H1 (cell line): ENCODE measurements at regions not wholly inside any gene's neighbourhood (a gene's known extent, or its start where the extent isn't known, plus 50 kb on each side); places are given as distances from the start of the nearest gene placed in this dataset.

ENCODE experiments used
- CTCF ChIA-PET: fragments of 300-600 bp; sonication (Branson Sonifier 250); formaldehyde crosslinking; loops from one replicate; lab custom pipeline; 2021; ENCODE audit not compliant: partially characterized antibody; lab: Charles Lee
- POLR2A ChIA-PET: fragments of 300-600 bp; sonication (Branson Sonifier 250); formaldehyde crosslinking; loops from one replicate; lab custom pipeline; 2021; ENCODE audit warnings: inconsistent platforms; ENCODE audit not compliant: partially characterized antibody; lab: Charles Lee
- DNase-seq, 2 experiments: peaks; one replicate each; pipeline versions ENCODE4 v3.0.0 to v3.0.0-alpha.2; 2010 to 2022; ENCODE audit warnings: low spot score in 2 of 2, low read depth in 1 of 2, mixed read lengths in 1 of 2
- FAIRE-seq: peaks from 2 replicates; lab custom pipeline; 2011; peaks lifted over from hg19 to GRCh38; lab: Jason Lieb, UNC
- H2AFZ ChIP-seq: 2 replicates; pipeline ENCODE4 v1.8.1; 2012; ENCODE audit warnings: low read length, inconsistent platforms
- H2AK5ac ChIP-seq: 2 replicates; pipeline ENCODE4 v1.6.1; 2013; ENCODE audit warnings: low read depth, low read length
- H2BK120ac ChIP-seq: replicated peaks from 2 replicates; pipeline ENCODE3; 2013; ENCODE audit warnings: low read depth, low read length, inconsistent platforms
- H2BK12ac ChIP-seq: 2 replicates; pipeline ENCODE4 v1.6.1; 2013; ENCODE audit warnings: low read depth, low read length
- H2BK15ac ChIP-seq: 2 replicates; pipeline ENCODE4 v1.6.1; 2013; ENCODE audit warnings: low read length
- H2BK20ac ChIP-seq: 2 replicates; pipeline ENCODE4 v1.6.1; 2013; ENCODE audit warnings: low read length
- H2BK5ac ChIP-seq: 2 replicates; pipeline ENCODE4 v1.6.1; 2013; ENCODE audit warnings: low read depth, low read length
- H3K14ac ChIP-seq: 2 replicates; pipeline ENCODE4 v1.6.1; 2013; ENCODE audit warnings: inconsistent platforms; ENCODE audit not compliant: insufficient read length
- H3K18ac ChIP-seq: 2 replicates; pipeline ENCODE4 v1.6.1; 2013; ENCODE audit warnings: low read length; ENCODE audit errors: extremely low read depth
- H3K23ac ChIP-seq: 2 replicates; pipeline ENCODE4 v1.6.1; 2013; ENCODE audit warnings: inconsistent platforms; ENCODE audit not compliant: insufficient read length
- H3K23me2 ChIP-seq: 2 replicates; pipeline ENCODE4 v1.6.1; 2013; ENCODE audit warnings: low read depth, low read length
- H3K27ac ChIP-seq: 2 replicates; pipeline ENCODE4 v1.6.1; 2011; ENCODE audit warnings: low read depth, low read length, inconsistent platforms
- H3K27me3 ChIP-seq, 4 experiments: replicated peaks in 1 of 4; 1 replicate in 1 of 4; 2 replicates in 3 of 4; pipeline versions ENCODE4 v1.6.1 to v1.8.1; 2011 to 2013; ENCODE audit warnings: low read length in 3 of 4, mild to moderate bottlenecking in 3 of 4, inconsistent platforms in 2 of 4, mixed read lengths in 2 of 4, moderate library complexity in 1 of 4; ENCODE audit not compliant: control insufficient read depth in 3 of 4, insufficient read depth in 3 of 4; ENCODE audit errors: extremely low read depth in 1 of 4
- H3K36me3 ChIP-seq, 4 experiments: 2 replicates each; pipeline versions ENCODE4 v1.6.1 to v1.8.1; 2011 to 2013; ENCODE audit warnings: mild to moderate bottlenecking in 4 of 4, low read length in 3 of 4, moderate library complexity in 2 of 4, control low read depth in 1 of 4, inconsistent platforms in 1 of 4; ENCODE audit not compliant: insufficient read depth in 4 of 4, control insufficient read depth in 2 of 4
- H3K4ac ChIP-seq: replicated peaks from 2 replicates; pipeline ENCODE3; 2013; ENCODE audit warnings: low read length, low read depth, mixed read lengths, inconsistent platforms; ENCODE audit not compliant: insufficient read length
- H3K4me1 ChIP-seq, 4 experiments: replicated peaks in 1 of 4; 1 replicate in 1 of 4; 2 replicates in 3 of 4; pipeline versions ENCODE4 v1.6.1 to v1.8.1; 2011 to 2013; ENCODE audit warnings: low read length in 3 of 4, inconsistent platforms in 2 of 4, mixed read lengths in 1 of 4; ENCODE audit not compliant: insufficient read depth in 4 of 4, control insufficient read depth in 3 of 4
- H3K4me2 ChIP-seq, 2 experiments: 2 replicates each; pipeline versions ENCODE4 v1.6.1 to v1.8.1; 2011 to 2013; ENCODE audit warnings: low read depth in 2 of 2, low read length in 2 of 2, control low read depth in 1 of 2, inconsistent platforms in 1 of 2, mild to moderate bottlenecking in 1 of 2; ENCODE audit not compliant: insufficient read depth in 1 of 2
- H3K4me3 ChIP-seq, 4 experiments: fragments of 200-600, 300-600 bp in 1 of 4; sonication (generic), shearing (Covaris generic), sonication (Bioruptor Twin) in 1 of 4; 2 replicates each; pipeline versions ENCODE4 v1.5.1 to v1.8.1; 2011 to 2016; ENCODE audit warnings: low read length in 4 of 4, low read depth in 3 of 4, control low read depth in 2 of 4, inconsistent platforms in 2 of 4, mild to moderate bottlenecking in 2 of 4, mixed read lengths in 1 of 4, moderate library complexity in 1 of 4; ENCODE audit not compliant: insufficient read depth in 2 of 4; ENCODE audit errors: extremely low read depth in 1 of 4
- H3K56ac ChIP-seq: replicated peaks from 2 replicates; pipeline ENCODE3; 2013; ENCODE audit warnings: low read depth, mild to moderate bottlenecking, mixed read lengths, low read length, inconsistent platforms; ENCODE audit not compliant: insufficient read length
- H3K79me1 ChIP-seq: 2 replicates; pipeline ENCODE4 v1.6.1; 2013; ENCODE audit warnings: low read depth, low read length, control low read depth
- H3K79me2 ChIP-seq, 2 experiments: 2 replicates each; pipeline versions ENCODE4 v1.6.1 to v1.8.1; 2012 to 2013; ENCODE audit warnings: low read length in 2 of 2, mild to moderate bottlenecking in 2 of 2, inconsistent platforms in 1 of 2; ENCODE audit not compliant: insufficient read depth in 2 of 2, control insufficient read depth in 1 of 2
- H3K9ac ChIP-seq, 4 experiments: replicated peaks in 1 of 4; 1 replicate in 1 of 4; 2 replicates in 3 of 4; pipeline versions ENCODE4 v1.6.1 to v1.8.1; 2011 to 2013; ENCODE audit warnings: low read depth in 3 of 4, low read length in 3 of 4, control low read depth in 2 of 4, mild to moderate bottlenecking in 2 of 4, moderate library complexity in 2 of 4, inconsistent platforms in 1 of 4; ENCODE audit errors: extremely low read depth in 1 of 4
- H3K9me3 ChIP-seq, 2 experiments: 2 replicates each; pipeline versions ENCODE4 v1.6.1 to v1.8.1; 2012 to 2013; ENCODE audit warnings: mild to moderate bottlenecking in 2 of 2, moderate library complexity in 2 of 2, control low read depth in 1 of 2, inconsistent platforms in 1 of 2, low read depth in 1 of 2, low read length in 1 of 2, mixed read lengths in 1 of 2; ENCODE audit not compliant: insufficient read depth in 2 of 2
- H4K20me1 ChIP-seq, 2 experiments: replicated peaks in 1 of 2; 2 replicates each; pipeline versions ENCODE3 to v1.8.1; 2011 to 2013; ENCODE audit warnings: inconsistent platforms in 2 of 2, low read length in 2 of 2, mild to moderate bottlenecking in 1 of 2; ENCODE audit not compliant: insufficient read depth in 2 of 2, control insufficient read depth in 1 of 2
- H4K5ac ChIP-seq: 2 replicates; pipeline ENCODE4 v1.6.1; 2013; ENCODE audit warnings: low read length, low read depth, mixed read lengths, inconsistent platforms; ENCODE audit not compliant: insufficient read length
- H4K8ac ChIP-seq: 2 replicates; pipeline ENCODE4 v1.8.0; 2013; ENCODE audit warnings: mild to moderate bottlenecking, moderate library complexity, low read length, inconsistent platforms; ENCODE audit not compliant: insufficient read depth; ENCODE audit errors: extremely low read depth
- H4K91ac ChIP-seq: replicated peaks from 2 replicates; pipeline ENCODE3; 2013; ENCODE audit warnings: low read length, mixed read lengths, inconsistent platforms; ENCODE audit not compliant: insufficient read length
- CBX5 ChIP-seq: fragments of 300-800, 300-1000 bp; sonication (generic); IDR thresholded peaks from 2 replicates; pipeline ENCODE4 v1.7.1; 2016; ENCODE audit warnings: antibody characterized with exemption, low read length, low read depth
- CBX8 ChIP-seq: fragments of 300-800, 300-1000 bp; sonication (generic); IDR thresholded peaks from 2 replicates; pipeline ENCODE4 v1.7.1; 2016; ENCODE audit warnings: low read depth, low read length, borderline replicate concordance
- CEBPB ChIP-seq: IDR thresholded peaks from 2 replicates; pipeline ENCODE4 v1.6.1; 2012; ENCODE audit warnings: low read depth, low read length
- CHD2 ChIP-seq: IDR thresholded peaks from 2 replicates; pipeline ENCODE4 v1.6.1; 2012; ENCODE audit warnings: low read length, improper control_type of control experiment
- GTF2F1 ChIP-seq: IDR thresholded peaks from 2 replicates; pipeline ENCODE4 v1.6.1; 2012; ENCODE audit warnings: low read depth, low read length, improper control_type of control experiment, borderline replicate concordance
- JUN ChIP-seq: IDR thresholded peaks from 2 replicates; pipeline ENCODE4 v1.6.1; 2011; ENCODE audit warnings: low read depth, mild to moderate bottlenecking, improper control_type of control experiment, low read length
- KDM4A ChIP-seq: IDR thresholded peaks from one replicate; pipeline ENCODE4 v1.7.1; 2012; ENCODE audit warnings: low read depth, mild to moderate bottlenecking, moderate library complexity, low read length, inconsistent platforms; ENCODE audit not compliant: severe bottlenecking
- POLR2AphosphoS5 ChIP-seq: IDR thresholded peaks from 2 replicates; pipeline ENCODE4 v1.6.1; 2011; ENCODE audit warnings: low read depth, low read length
- RXRA ChIP-seq: IDR thresholded peaks from 2 replicates; pipeline ENCODE4 v1.6.1; 2011; ENCODE audit warnings: low read depth, mild to moderate bottlenecking, low read length, moderate library complexity; ENCODE audit not compliant: insufficient read depth
- SIX5 ChIP-seq: IDR thresholded peaks from 2 replicates; pipeline ENCODE4 v1.6.1; 2011; ENCODE audit warnings: mild to moderate bottlenecking, low read depth, low read length
- USF2 ChIP-seq: IDR thresholded peaks from 2 replicates; pipeline ENCODE4 v1.6.1; 2011; ENCODE audit warnings: low read length, improper control_type of control experiment
- WGBS, 2 experiments: shearing (Covaris generic) in 1 of 2; methylation state at CpG; one replicate each; pipeline versions ENCODE4 v1.1.6 to v1.1.7; 2013 to 2015; ENCODE audit warnings: low lambda C conversion rate in 2 of 2, mixed read lengths in 2 of 2, inconsistent platforms in 1 of 2, low coverage in 1 of 2, missing lambda C conversion rate in 1 of 2; ENCODE audit not compliant: insufficient replicate concordance in 2 of 2, insufficient coverage in 1 of 2, insufficient read length in 1 of 2; ENCODE audit errors: extremely low coverage in 1 of 2, missing lambda C conversion rate in 1 of 2; 5-methylcytosine and 5-hydroxymethylcytosine counted together
- TF ChIP-seq, protein P1 (sequence below): IDR thresholded peaks from 2 replicates; pipeline ENCODE4 v1.6.1; 2012; ENCODE audit warnings: low read length, inconsistent platforms

DNA sequence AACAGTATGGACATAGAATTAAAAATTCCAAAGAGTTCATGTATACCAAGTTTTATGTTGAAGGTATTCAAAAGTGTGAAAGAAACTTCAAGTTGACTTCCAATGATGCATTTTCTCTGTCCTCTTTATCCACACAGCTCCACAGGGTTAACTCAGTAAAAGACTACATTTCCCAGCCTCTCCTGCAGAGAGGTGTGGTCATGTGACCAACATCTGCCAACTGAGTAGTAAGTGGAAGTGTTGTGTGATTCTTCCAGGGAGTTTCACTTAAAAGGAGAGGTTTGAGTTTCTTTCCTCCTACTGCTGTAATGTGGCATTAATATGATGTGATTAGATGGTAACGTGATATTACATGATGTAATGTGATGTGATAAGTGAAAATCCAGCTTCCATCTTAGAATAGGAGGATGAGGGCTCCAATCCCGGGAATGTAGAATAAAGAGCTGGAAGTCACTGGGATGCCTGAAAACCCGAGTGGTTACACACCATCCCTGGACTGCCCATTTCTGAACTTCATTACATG, 280.6 kb downstream of the ARRDC4 start:
- H3K56ac ChIP-seq = no peak overlapping the region
- DNase-seq (no peak), FAIRE-seq (peak; percentile 88)
- no peaks in the 10 kb centered on the region for H3K79me2 ChIP-seq
- H3K23me2 ChIP-seq = no peaks in the 10 kb centered on the region
- ChIA-PET CTCF (interaction anchor here (0.6 to 0.9 kb wide), 3 partner anchors 181 to 1884 kb away, joined by 3 read pairs; no protein-coding TSS in a partner anchor), POLR2A (no interaction called here)
- no peak overlapping the region for H3K14ac ChIP-seq
- H3K9me3 ChIP-seq = no peaks in the 10 kb centered on the region
- no peaks in the 10 kb centered on the region for H3K4me1 ChIP-seq
- WGBS, 2 experiments = 89% methylated on average over 3 of the region's 3 CpGs; no CpG with 5 or more reads in 1 of the 2 experiments
- H2BK120ac ChIP-seq = no peak overlapping the region
- no peak overlapping the region for H2BK20ac ChIP-seq
- H3K18ac ChIP-seq = no peak overlapping the region
- H3K23ac ChIP-seq = no peak overlapping the region
- H2AFZ ChIP-seq = peak overlapping the region; percentile 95
- H4K91ac ChIP-seq = no peak overlapping the region
- H3K27ac ChIP-seq = no peak overlapping the region
- H3K4ac ChIP-seq = no peak overlapping the region
- no peak overlapping the region for H3K4me2 ChIP-seq
- no peaks in the 10 kb centered on the region for H3K27me3 ChIP-seq
- no peak overlapping the region for H2BK15ac ChIP-seq
- no peak overlapping the region for H3K9ac ChIP-seq
- H2BK12ac ChIP-seq = no peak overlapping the region
- H3K4me3 ChIP-seq = no peak overlapping the region
- H3K79me1 ChIP-seq = no peaks in the 10 kb centered on the region
- no peaks in the 10 kb centered on the region for H3K36me3 ChIP-seq
- H4K8ac ChIP-seq = no peak overlapping the region
- no peak overlapping the region for H2AK5ac ChIP-seq
- H4K5ac ChIP-seq = no peak overlapping the region
- no peak overlapping the region for H2BK5ac ChIP-seq
- no peaks in the 10 kb centered on the region for H4K20me1 ChIP-seq
- TF ChIP-seq GTF2F1 (no peak), KDM4A (no peak), USF2 (peak; percentile 88), SIX5 (peak; percentile 81), JUN (no peak), RXRA (no peak), CHD2 (no peak), CBX8 (no peak), POLR2AphosphoS5 (no peak), CBX5 (no peak), CEBPB (no peak)
- TF ChIP-seq, protein P1, sequence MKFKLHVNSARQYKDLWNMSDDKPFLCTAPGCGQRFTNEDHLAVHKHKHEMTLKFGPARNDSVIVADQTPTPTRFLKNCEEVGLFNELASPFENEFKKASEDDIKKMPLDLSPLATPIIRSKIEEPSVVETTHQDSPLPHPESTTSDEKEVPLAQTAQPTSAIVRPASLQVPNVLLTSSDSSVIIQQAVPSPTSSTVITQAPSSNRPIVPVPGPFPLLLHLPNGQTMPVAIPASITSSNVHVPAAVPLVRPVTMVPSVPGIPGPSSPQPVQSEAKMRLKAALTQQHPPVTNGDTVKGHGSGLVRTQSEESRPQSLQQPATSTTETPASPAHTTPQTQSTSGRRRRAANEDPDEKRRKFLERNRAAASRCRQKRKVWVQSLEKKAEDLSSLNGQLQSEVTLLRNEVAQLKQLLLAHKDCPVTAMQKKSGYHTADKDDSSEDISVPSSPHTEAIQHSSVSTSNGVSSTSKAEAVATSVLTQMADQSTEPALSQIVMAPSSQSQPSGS = no peak
